H54 (cell line): ENCODE measurements at regions not wholly inside any gene's neighbourhood (a gene's known extent, or its start where the extent isn't known, plus 50 kb on each side); places are given as distances from the start of the nearest gene placed in this dataset.
"Not testable (repeated sequence)": the region's sequence is repeated elsewhere in the genome, so short reads cannot be mapped to it uniquely, and the experiment has no call there.

Experiments used
- DNase-seq: peaks from one replicate; pipeline ENCODE4 v3.0.0; 2011; ENCODE audit warnings: low spot score, mixed read lengths; ENCODE audit not compliant: insufficient read length
- FAIRE-seq: peaks from 3 replicates; lab custom pipeline; 2011; peaks lifted over from hg19 to GRCh38; lab: Jason Lieb, UNC
- POLR2A ChIP-seq: IDR thresholded peaks from 2 replicates; pipeline ENCODE4 v1.6.1; 2011; ENCODE audit warnings: low read depth, mild to moderate bottlenecking, low read length

DNA sequence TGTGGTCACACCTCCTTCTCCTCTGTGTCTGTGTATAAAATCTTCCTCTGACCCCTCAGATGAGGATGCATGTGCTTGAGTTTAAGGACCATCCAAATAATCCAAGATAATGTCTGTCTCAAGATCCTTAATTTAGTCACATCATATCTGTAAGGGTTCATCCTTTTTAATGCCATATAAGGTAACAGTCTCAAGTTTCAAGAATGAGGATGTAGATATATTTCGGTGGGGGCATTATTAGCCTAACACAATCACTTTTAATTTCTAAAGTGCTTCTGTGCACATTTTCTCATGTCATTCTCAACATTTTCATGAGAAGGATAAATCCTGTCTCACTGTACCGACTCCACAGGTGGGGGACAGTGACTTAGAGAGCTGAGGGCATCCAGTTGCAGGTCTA is 235.3 kb downstream of the BUB3 start:
- no peak for TF ChIP-seq POLR2A
- FAIRE-seq (no peak), DNase-seq (no peak)

DNA sequence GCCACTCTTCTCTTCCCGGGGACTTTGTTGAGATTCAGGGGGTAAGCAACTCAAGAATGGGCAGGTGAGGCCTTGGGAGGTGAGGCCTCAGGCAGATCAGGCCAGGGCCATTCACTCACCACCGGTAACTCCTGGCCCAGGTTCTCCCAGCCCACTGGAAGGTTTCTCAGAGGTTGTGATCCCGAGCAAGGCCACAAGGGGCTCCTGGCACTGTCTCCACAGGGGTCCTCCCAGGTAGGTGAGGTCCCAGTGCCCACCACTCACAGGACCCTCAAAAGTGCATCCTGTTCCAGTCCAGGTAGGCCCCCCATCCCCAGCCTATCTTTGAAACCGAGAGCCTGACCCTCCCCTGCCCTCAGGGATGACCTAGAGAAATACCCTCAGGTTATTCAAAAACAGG is 236.1 kb downstream of the BUB3 start:
- FAIRE-seq: no peak
- DNase-seq: no peak
- TF ChIP-seq POLR2A: no peak

GRCh38 chr10:123390874-123391273 is 236.7 kb downstream of the BUB3 start:
- no peak for DNase-seq
- no peak for TF ChIP-seq POLR2A

DNA sequence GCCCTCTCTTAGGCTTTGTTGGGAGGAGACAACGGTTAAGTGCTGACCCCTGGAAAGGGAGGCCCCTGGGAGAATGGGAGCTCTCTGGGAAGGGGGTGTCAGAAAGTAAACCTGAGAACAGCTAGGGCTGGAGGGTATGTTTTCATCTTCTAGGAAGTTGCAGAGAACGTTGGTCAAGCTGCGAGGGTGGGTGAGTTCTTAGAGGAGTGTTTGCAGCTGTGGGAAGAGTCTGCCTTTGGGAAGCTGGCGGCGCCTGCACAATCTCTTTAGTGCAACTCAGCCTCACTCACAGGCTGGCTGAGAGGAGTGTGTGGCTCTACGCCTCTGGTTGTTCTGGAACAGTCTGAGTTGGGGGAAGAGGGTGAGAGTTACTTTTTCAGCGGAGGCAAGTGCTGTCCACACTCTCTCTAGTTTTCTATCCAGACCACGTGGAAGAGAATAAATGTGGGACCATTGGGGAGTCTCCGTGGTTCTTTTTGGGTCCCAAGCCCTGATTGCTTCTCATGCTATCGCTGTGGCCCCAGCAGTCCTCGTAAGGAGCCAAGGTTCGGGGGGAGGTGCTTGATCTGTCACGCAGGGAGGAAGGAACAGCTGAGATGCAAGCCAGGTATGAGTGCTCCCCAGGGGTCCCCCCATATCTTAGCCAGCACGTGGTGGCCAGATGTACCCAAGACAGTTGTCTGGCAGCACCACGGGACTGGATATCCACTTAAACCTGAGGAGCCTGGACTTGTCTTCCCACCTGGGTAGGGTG is 237.2 kb downstream of the BUB3 start:
- TF ChIP-seq POLR2A: no peak
- DNase-seq: no peak
- no peak for FAIRE-seq

More at GRCh38 chr10:123390874-123391273, 236.7 kb downstream of the BUB3 start:
- FAIRE-seq: no peak

DNA sequence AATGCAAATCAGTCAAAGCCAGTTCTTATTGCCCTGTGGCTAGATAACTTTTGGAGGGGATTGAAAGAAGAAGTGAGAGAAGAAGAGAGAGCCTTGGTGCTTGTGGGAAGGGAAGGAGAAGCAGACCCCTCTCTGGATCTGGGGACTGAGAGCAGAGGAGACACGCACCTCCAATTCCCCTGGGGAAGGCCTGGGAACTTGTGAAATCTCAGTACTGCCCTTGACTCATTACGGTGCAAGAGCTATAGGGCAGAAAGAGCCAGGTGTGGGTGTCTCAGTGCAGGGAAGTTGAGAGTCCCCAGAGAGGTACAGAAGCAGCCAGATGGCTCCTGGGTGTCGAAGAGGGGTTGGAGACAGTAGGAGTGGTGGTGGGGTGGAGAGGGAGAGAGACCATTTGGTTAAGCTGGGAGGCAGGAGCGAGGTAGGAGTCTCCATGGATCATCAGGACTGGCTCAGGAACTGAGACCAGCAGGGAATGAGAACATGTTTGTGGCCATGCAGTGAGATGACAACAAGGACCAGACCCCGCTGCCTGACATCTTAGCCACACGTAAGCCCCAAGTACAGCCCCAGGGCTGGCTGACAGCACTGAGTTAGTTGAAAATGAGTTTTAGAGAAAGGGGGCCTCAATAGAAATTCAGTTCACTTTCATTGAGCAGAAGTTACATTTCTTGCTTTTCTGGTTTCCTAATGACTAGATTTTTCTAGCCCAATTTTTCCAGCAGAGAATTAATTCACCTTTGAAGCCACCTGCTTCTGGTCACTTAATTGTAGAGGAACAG is 238.2 kb downstream of the BUB3 start:
- FAIRE-seq: no peak

DNA sequence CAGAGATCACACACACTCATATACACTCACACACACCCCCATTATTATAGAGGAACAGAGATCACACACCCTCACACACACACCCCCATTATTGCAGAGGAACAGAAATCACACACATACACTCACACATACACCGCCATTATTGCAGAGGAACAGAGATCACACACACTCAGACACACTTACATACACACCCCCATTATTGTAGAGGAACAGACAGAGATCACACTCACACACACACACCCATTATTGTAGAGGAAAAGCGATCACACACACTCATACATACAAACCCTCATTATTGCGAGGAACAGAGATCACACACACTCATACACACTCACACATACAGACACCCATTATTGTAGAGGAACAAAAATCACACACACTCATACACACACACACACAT is 239.0 kb downstream of the BUB3 start:
- FAIRE-seq (no peak), DNase-seq (no peak)
- TF ChIP-seq POLR2A: no peak

More for the DNA sequence above, 238.2 kb downstream of the BUB3 start:
- no peak for DNase-seq
- TF ChIP-seq POLR2A: no peak

DNA sequence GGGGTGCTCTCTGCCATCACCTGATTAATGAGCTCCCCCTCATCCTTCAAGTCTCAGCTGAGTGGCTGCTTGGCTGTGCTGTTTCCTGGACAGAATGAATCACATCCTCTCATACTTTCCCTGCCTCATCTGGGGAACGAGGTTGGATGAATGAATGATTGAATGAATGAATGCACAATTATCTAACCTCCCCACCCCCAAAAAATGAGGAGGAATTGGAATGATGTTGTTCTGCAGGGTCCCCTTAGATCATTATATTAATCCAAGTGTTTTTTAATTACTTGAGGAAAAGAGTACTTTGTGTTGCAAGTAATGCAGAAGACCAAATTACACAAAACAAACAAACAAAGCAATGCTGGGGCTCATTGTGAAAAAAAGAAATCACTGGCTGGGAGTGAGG is 240.2 kb downstream of the BUB3 start:
- FAIRE-seq (no peak), DNase-seq (no peak)
- TF ChIP-seq POLR2A: no peak

DNA sequence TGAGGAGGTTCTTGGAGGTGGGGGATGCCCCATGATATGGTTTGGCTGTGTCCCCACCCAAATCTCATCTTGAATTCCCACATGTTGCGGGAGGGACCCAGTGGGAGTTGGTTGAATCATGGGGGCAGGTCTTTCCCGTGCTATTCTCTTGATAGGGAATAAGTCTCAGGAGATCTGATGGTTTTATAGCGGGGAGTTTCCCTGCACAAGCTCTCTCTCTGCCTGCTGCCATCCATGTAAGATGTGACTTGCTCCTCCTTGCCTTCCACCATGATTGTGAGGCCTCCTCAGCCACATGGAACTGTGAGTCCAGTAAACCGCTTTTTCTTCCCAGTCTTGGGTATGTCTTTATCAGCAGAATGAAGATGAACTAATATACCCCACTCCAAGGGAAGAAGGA is 241.0 kb downstream of the BUB3 start:
- FAIRE-seq, DNase-seq: not testable (repeated sequence)

DNA sequence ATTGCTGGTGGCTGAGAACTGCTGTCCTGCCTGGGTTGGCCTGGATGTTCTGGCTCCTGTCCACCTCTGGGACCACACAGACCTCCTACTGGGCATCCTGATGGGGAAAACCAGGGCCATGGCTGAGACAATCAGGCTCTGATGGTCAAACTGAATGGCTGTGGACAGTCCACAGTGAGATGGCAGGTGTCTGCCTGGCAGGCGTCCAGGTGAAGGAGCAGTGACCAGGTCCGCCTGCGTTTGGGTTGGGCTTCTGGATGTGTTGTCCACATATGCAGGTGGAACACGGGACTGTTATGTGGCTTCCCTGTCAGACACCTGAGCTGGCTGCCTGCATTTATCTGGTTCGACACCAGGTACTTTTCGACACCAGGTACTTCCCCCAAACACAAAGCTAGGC is 241.7 kb downstream of the BUB3 start:
- DNase-seq (no peak), FAIRE-seq (no peak)
- no peak for TF ChIP-seq POLR2A

- FAIRE-seq: no peak
- DNase-seq: no peak
Observed at GRCh38 chr10:123398180-123398591, 244.0 kb downstream of the BUB3 start.

GRCh38 chr10:123398756-123399155 is 244.6 kb downstream of the BUB3 start:
- FAIRE-seq (no peak), DNase-seq (no peak)
- no peak for TF ChIP-seq POLR2A

More at GRCh38 chr10:123398180-123398591, 244.0 kb downstream of the BUB3 start:
- TF ChIP-seq POLR2A: no peak

DNA sequence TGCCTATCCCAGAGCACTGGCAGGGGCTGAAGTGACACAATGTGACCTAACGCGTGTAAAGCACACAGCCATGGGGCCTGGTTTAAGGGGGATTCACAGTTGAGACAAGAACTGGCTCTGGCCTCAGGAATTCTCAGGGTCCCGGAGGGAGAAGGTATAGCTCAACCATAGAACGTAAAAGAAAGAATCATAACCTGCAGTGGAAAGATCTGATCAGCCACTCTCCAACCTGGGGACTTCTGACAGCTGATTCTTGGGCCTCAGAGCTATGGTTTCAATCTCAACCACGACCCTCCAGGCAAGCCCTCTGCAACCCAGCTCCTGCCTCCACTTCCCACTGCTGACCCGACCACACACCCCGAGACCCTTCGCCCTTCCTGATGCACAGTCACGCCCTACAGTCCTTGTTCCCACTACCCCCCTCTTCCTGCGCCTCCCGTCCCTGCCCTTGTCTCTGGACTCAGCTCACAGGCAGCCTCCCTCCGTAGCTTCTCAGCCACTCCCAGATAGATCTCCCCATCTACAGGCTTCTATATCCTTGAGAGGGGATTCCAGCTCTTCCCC is 245.2 kb downstream of the BUB3 start:
- no peak for FAIRE-seq
- TF ChIP-seq POLR2A: no peak
- no peak for DNase-seq

GRCh38 chr10:123402021-123402420 is 247.8 kb downstream of the BUB3 start:
- DNase-seq: no peak
- TF ChIP-seq POLR2A: no peak
- no peak for FAIRE-seq

DNA sequence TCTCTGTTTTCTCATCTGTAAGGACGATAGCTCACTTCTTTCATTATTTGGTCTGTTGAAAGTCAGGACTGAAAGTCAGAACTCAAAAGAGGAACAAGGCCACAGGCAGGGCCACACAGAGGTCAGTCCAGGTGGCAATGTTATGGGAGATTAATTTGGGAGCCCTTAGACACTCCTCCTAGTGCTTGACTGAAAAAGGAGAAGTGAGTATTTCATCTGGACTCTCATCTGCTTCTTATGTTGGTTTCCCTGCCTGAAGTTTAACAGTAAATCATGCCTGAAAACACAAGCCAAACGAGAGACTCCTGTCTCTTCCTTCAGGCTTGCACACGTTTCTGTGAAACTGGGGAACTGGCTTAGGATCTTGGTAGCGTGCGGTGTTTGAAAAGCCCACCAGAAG is 248.5 kb downstream of the BUB3 start:
- no peak for DNase-seq
- no peak for TF ChIP-seq POLR2A
- FAIRE-seq: no peak

DNA sequence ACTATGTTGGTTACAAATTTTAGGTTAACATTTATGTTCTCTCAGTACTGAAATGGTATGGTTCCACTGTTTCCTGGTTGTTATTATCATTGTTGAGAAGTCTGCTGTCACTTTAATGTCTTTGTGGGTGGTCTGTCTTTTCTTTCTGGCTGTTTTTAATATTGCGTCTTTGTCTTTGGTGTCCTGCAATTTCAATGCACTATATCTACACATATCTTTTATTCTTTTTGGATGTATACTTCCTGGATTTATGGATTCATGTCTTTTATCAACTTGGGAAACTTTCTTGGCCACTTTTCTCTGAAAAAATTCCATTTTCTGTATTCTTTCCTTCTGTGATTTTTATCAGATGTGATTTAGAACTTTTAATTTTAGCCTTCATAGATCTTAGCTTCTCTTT is 250.2 kb downstream of the BUB3 start:
- FAIRE-seq: no peak
- TF ChIP-seq POLR2A: no peak
- DNase-seq: no peak
